H1 (cell line): ENCODE measurements at regions not wholly inside any gene's neighbourhood (a gene's known extent, or its start where the extent isn't known, plus 50 kb on each side); places are given as distances from the start of the nearest gene placed in this dataset.

Experiments
- CTCF ChIA-PET: fragments of 300-600 bp; sonication (Branson Sonifier 250); formaldehyde crosslinking; loops from one replicate; lab custom pipeline; 2021; ENCODE audit not compliant: partially characterized antibody; lab: Charles Lee
- POLR2A ChIA-PET: fragments of 300-600 bp; sonication (Branson Sonifier 250); formaldehyde crosslinking; loops from one replicate; lab custom pipeline; 2021; ENCODE audit warnings: inconsistent platforms; ENCODE audit not compliant: partially characterized antibody; lab: Charles Lee
- DNase-seq, 2 experiments: peaks; one replicate each; pipeline versions ENCODE4 v3.0.0 to v3.0.0-alpha.2; 2010 to 2022; ENCODE audit warnings: low spot score in 2 of 2, low read depth in 1 of 2, mixed read lengths in 1 of 2
- FAIRE-seq: peaks from 2 replicates; lab custom pipeline; 2011; peaks lifted over from hg19 to GRCh38; lab: Jason Lieb, UNC
- H2AFZ ChIP-seq: 2 replicates; pipeline ENCODE4 v1.8.1; 2012; ENCODE audit warnings: low read length, inconsistent platforms
- H2AK5ac ChIP-seq: 2 replicates; pipeline ENCODE4 v1.6.1; 2013; ENCODE audit warnings: low read depth, low read length
- H2BK120ac ChIP-seq: replicated peaks from 2 replicates; pipeline ENCODE3; 2013; ENCODE audit warnings: low read depth, low read length, inconsistent platforms
- H2BK12ac ChIP-seq: 2 replicates; pipeline ENCODE4 v1.6.1; 2013; ENCODE audit warnings: low read depth, low read length
- H2BK15ac ChIP-seq: 2 replicates; pipeline ENCODE4 v1.6.1; 2013; ENCODE audit warnings: low read length
- H2BK20ac ChIP-seq: 2 replicates; pipeline ENCODE4 v1.6.1; 2013; ENCODE audit warnings: low read length
- H2BK5ac ChIP-seq: 2 replicates; pipeline ENCODE4 v1.6.1; 2013; ENCODE audit warnings: low read depth, low read length
- H3K14ac ChIP-seq: 2 replicates; pipeline ENCODE4 v1.6.1; 2013; ENCODE audit warnings: inconsistent platforms; ENCODE audit not compliant: insufficient read length
- H3K18ac ChIP-seq: 2 replicates; pipeline ENCODE4 v1.6.1; 2013; ENCODE audit warnings: low read length; ENCODE audit errors: extremely low read depth
- H3K23ac ChIP-seq: 2 replicates; pipeline ENCODE4 v1.6.1; 2013; ENCODE audit warnings: inconsistent platforms; ENCODE audit not compliant: insufficient read length
- H3K23me2 ChIP-seq: 2 replicates; pipeline ENCODE4 v1.6.1; 2013; ENCODE audit warnings: low read depth, low read length
- H3K27ac ChIP-seq: 2 replicates; pipeline ENCODE4 v1.6.1; 2011; ENCODE audit warnings: low read depth, low read length, inconsistent platforms
- H3K27me3 ChIP-seq, 4 experiments: replicated peaks in 1 of 4; 1 replicate in 1 of 4; 2 replicates in 3 of 4; pipeline versions ENCODE4 v1.6.1 to v1.8.1; 2011 to 2013; ENCODE audit warnings: low read length in 3 of 4, mild to moderate bottlenecking in 3 of 4, inconsistent platforms in 2 of 4, mixed read lengths in 2 of 4, moderate library complexity in 1 of 4; ENCODE audit not compliant: control insufficient read depth in 3 of 4, insufficient read depth in 3 of 4; ENCODE audit errors: extremely low read depth in 1 of 4
- H3K36me3 ChIP-seq, 4 experiments: 2 replicates each; pipeline versions ENCODE4 v1.6.1 to v1.8.1; 2011 to 2013; ENCODE audit warnings: mild to moderate bottlenecking in 4 of 4, low read length in 3 of 4, moderate library complexity in 2 of 4, control low read depth in 1 of 4, inconsistent platforms in 1 of 4; ENCODE audit not compliant: insufficient read depth in 4 of 4, control insufficient read depth in 2 of 4
- H3K4ac ChIP-seq: replicated peaks from 2 replicates; pipeline ENCODE3; 2013; ENCODE audit warnings: low read length, low read depth, mixed read lengths, inconsistent platforms; ENCODE audit not compliant: insufficient read length
- H3K4me1 ChIP-seq, 4 experiments: replicated peaks in 1 of 4; 1 replicate in 1 of 4; 2 replicates in 3 of 4; pipeline versions ENCODE4 v1.6.1 to v1.8.1; 2011 to 2013; ENCODE audit warnings: low read length in 3 of 4, inconsistent platforms in 2 of 4, mixed read lengths in 1 of 4; ENCODE audit not compliant: insufficient read depth in 4 of 4, control insufficient read depth in 3 of 4
- H3K4me2 ChIP-seq, 2 experiments: 2 replicates each; pipeline versions ENCODE4 v1.6.1 to v1.8.1; 2011 to 2013; ENCODE audit warnings: low read depth in 2 of 2, low read length in 2 of 2, control low read depth in 1 of 2, inconsistent platforms in 1 of 2, mild to moderate bottlenecking in 1 of 2; ENCODE audit not compliant: insufficient read depth in 1 of 2
- H3K4me3 ChIP-seq, 4 experiments: fragments of 200-600, 300-600 bp in 1 of 4; sonication (generic), shearing (Covaris generic), sonication (Bioruptor Twin) in 1 of 4; 2 replicates each; pipeline versions ENCODE4 v1.5.1 to v1.8.1; 2011 to 2016; ENCODE audit warnings: low read length in 4 of 4, low read depth in 3 of 4, control low read depth in 2 of 4, inconsistent platforms in 2 of 4, mild to moderate bottlenecking in 2 of 4, mixed read lengths in 1 of 4, moderate library complexity in 1 of 4; ENCODE audit not compliant: insufficient read depth in 2 of 4; ENCODE audit errors: extremely low read depth in 1 of 4
- H3K56ac ChIP-seq: replicated peaks from 2 replicates; pipeline ENCODE3; 2013; ENCODE audit warnings: low read depth, mild to moderate bottlenecking, mixed read lengths, low read length, inconsistent platforms; ENCODE audit not compliant: insufficient read length
- H3K79me1 ChIP-seq: 2 replicates; pipeline ENCODE4 v1.6.1; 2013; ENCODE audit warnings: low read depth, low read length, control low read depth
- H3K79me2 ChIP-seq, 2 experiments: 2 replicates each; pipeline versions ENCODE4 v1.6.1 to v1.8.1; 2012 to 2013; ENCODE audit warnings: low read length in 2 of 2, mild to moderate bottlenecking in 2 of 2, inconsistent platforms in 1 of 2; ENCODE audit not compliant: insufficient read depth in 2 of 2, control insufficient read depth in 1 of 2
- H3K9ac ChIP-seq, 4 experiments: replicated peaks in 1 of 4; 1 replicate in 1 of 4; 2 replicates in 3 of 4; pipeline versions ENCODE4 v1.6.1 to v1.8.1; 2011 to 2013; ENCODE audit warnings: low read depth in 3 of 4, low read length in 3 of 4, control low read depth in 2 of 4, mild to moderate bottlenecking in 2 of 4, moderate library complexity in 2 of 4, inconsistent platforms in 1 of 4; ENCODE audit errors: extremely low read depth in 1 of 4
- H3K9me3 ChIP-seq, 2 experiments: 2 replicates each; pipeline versions ENCODE4 v1.6.1 to v1.8.1; 2012 to 2013; ENCODE audit warnings: mild to moderate bottlenecking in 2 of 2, moderate library complexity in 2 of 2, control low read depth in 1 of 2, inconsistent platforms in 1 of 2, low read depth in 1 of 2, low read length in 1 of 2, mixed read lengths in 1 of 2; ENCODE audit not compliant: insufficient read depth in 2 of 2
- H4K20me1 ChIP-seq, 2 experiments: replicated peaks in 1 of 2; 2 replicates each; pipeline versions ENCODE3 to v1.8.1; 2011 to 2013; ENCODE audit warnings: inconsistent platforms in 2 of 2, low read length in 2 of 2, mild to moderate bottlenecking in 1 of 2; ENCODE audit not compliant: insufficient read depth in 2 of 2, control insufficient read depth in 1 of 2
- H4K5ac ChIP-seq: 2 replicates; pipeline ENCODE4 v1.6.1; 2013; ENCODE audit warnings: low read length, low read depth, mixed read lengths, inconsistent platforms; ENCODE audit not compliant: insufficient read length
- H4K8ac ChIP-seq: 2 replicates; pipeline ENCODE4 v1.8.0; 2013; ENCODE audit warnings: mild to moderate bottlenecking, moderate library complexity, low read length, inconsistent platforms; ENCODE audit not compliant: insufficient read depth; ENCODE audit errors: extremely low read depth
- H4K91ac ChIP-seq: replicated peaks from 2 replicates; pipeline ENCODE3; 2013; ENCODE audit warnings: low read length, mixed read lengths, inconsistent platforms; ENCODE audit not compliant: insufficient read length
- ASH2L ChIP-seq: fragments of 200-600, 300-600 bp; sonication (generic); IDR thresholded peaks from one replicate; pipeline ENCODE4 v1.7.1; 2017; ENCODE audit warnings: low read length
- BACH1 ChIP-seq: IDR thresholded peaks from 2 replicates; pipeline ENCODE4 v1.6.1; 2012; ENCODE audit warnings: low read length, improper control_type of control experiment
- BCL11A ChIP-seq, 2 experiments: IDR thresholded peaks; one replicate each; pipeline ENCODE4 v1.6.1; 2011; ENCODE audit warnings: low read depth in 2 of 2, low read length in 2 of 2, mild to moderate bottlenecking in 2 of 2
- BRCA1 ChIP-seq: IDR thresholded peaks from 2 replicates; pipeline ENCODE4 v1.6.1; 2012; ENCODE audit warnings: low read depth, low read length, improper control_type of control experiment
- CHD1 ChIP-seq: IDR thresholded peaks from 2 replicates; pipeline ENCODE4 v1.6.1; 2012; ENCODE audit warnings: low read depth, low read length, improper control_type of control experiment
- CTCF ChIP-seq, 3 experiments: IDR thresholded peaks; 1 replicate in 2 of 3; 2 replicates in 1 of 3; pipeline versions ENCODE4 v1.5.1 to v1.6.1; 2011; ENCODE audit warnings: low read length in 3 of 3, mild to moderate bottlenecking in 3 of 3, inconsistent platforms in 2 of 3, low read depth in 1 of 3, moderate library complexity in 1 of 3; ENCODE audit not compliant: insufficient read depth in 1 of 3; ENCODE audit errors: control extremely low read depth in 1 of 3
- GABPA ChIP-seq: IDR thresholded peaks from 2 replicates; pipeline ENCODE4 v1.6.1; 2011; ENCODE audit warnings: mild to moderate bottlenecking, low read length, moderate library complexity, borderline replicate concordance; ENCODE audit not compliant: insufficient read depth
- JUN ChIP-seq: IDR thresholded peaks from 2 replicates; pipeline ENCODE4 v1.6.1; 2011; ENCODE audit warnings: low read depth, mild to moderate bottlenecking, improper control_type of control experiment, low read length
- KDM1A ChIP-seq: fragments of 200-600, 300-600 bp; sonication (generic); IDR thresholded peaks from 2 replicates; pipeline ENCODE4 v1.7.1; 2016; ENCODE audit warnings: mild to moderate bottlenecking, low read length, borderline replicate concordance
- RNF2 ChIP-seq: fragments of 200-900, 300-1000 bp; sonication (generic); IDR thresholded peaks from 2 replicates; pipeline ENCODE4 v1.7.1; 2016; ENCODE audit warnings: borderline replicate concordance, low read depth, mild to moderate bottlenecking, antibody characterized with exemption, low read length; ENCODE audit not compliant: poor library complexity, severe bottlenecking; ENCODE audit errors: missing control alignments
- WGBS, 2 experiments: shearing (Covaris generic) in 1 of 2; methylation state at CpG; one replicate each; pipeline versions ENCODE4 v1.1.6 to v1.1.7; 2013 to 2015; ENCODE audit warnings: low lambda C conversion rate in 2 of 2, mixed read lengths in 2 of 2, inconsistent platforms in 1 of 2, low coverage in 1 of 2, missing lambda C conversion rate in 1 of 2; ENCODE audit not compliant: insufficient replicate concordance in 2 of 2, insufficient coverage in 1 of 2, insufficient read length in 1 of 2; ENCODE audit errors: extremely low coverage in 1 of 2, missing lambda C conversion rate in 1 of 2; 5-methylcytosine and 5-hydroxymethylcytosine counted together
- TF ChIP-seq, protein P1 (sequence below): IDR thresholded peaks from 2 replicates; pipeline ENCODE4 v1.6.1; 2011; ENCODE audit warnings: low read depth, mild to moderate bottlenecking, low read length; ENCODE audit not compliant: insufficient read depth

- Histone ChIP-seq H2BK120ac (no peak overlapping the region), H3K4me1 (no peaks in the 10 kb centered on the region), H2BK5ac (no peak overlapping the region), H3K4me3 (no peak overlapping the region), H3K79me1 (no peaks in the 10 kb centered on the region), H3K36me3 (no peaks in the 10 kb centered on the region), H4K91ac (no peak overlapping the region), H2AFZ (peak overlapping the region; percentile 81; the same call in 1 of the 2 replicates), H3K4me2 (no peak overlapping the region), H3K9ac (no peak overlapping the region), H3K4ac (no peak overlapping the region), H2BK15ac (no peak overlapping the region), H4K20me1 (no peaks in the 10 kb centered on the region), H3K23me2 (no peaks in the 10 kb centered on the region), H4K8ac (no peak overlapping the region; the same call in 1 of the 2 replicates), H3K27me3 (no peaks in the 10 kb centered on the region), H3K23ac (no peak overlapping the region), H2BK20ac (no peak overlapping the region), H4K5ac (no peak overlapping the region), H3K27ac (no peak overlapping the region), H2BK12ac (no peak overlapping the region), H3K14ac (no peak overlapping the region), H2AK5ac (no peak overlapping the region), H3K9me3 (no peaks in the 10 kb centered on the region; a peak in 1 of 4 replicates), H3K79me2 (no peaks in the 10 kb centered on the region), H3K18ac (no peak overlapping the region), H3K56ac (no peak overlapping the region)
- DNase-seq (no peak), FAIRE-seq (no peak)
- CTCF ChIA-PET = interaction anchor here (0.9 kb wide), 1 partner anchor 13 kb away, joined by 3 read pairs; no protein-coding TSS in a partner anchor
- POLR2A ChIA-PET = interaction anchor here (0.7 kb wide), 1 partner anchor 1280 kb away, joined by 3 read pairs; no protein-coding TSS in a partner anchor
- 97% methylated on average over 3 of the region's 3 CpGs; no CpG with 5 or more reads in 1 of the 2 experiments for WGBS, 2 experiments
- no peak for TF ChIP-seq CTCF (IDR thresholded peaks at IDR 0.05; ENCODE audit: control extremely low read depth in 1 of 3, insufficient read depth in 1 of 3, low read depth in 1 of 3, low read length in 3 of 3)
- no peak for TF ChIP-seq JUN
- TF ChIP-seq RNF2 = no peak
- no peak for TF ChIP-seq GABPA
- no peak for TF ChIP-seq ASH2L
- no peak for TF ChIP-seq BCL11A (IDR thresholded peaks at IDR 0.05; ENCODE audit: low read depth in 2 of 2, low read length in 2 of 2)
- TF ChIP-seq KDM1A = no peak
- TF ChIP-seq BRCA1 = no peak
- no peak for TF ChIP-seq CHD1
- TF ChIP-seq BACH1 = no peak
- TF ChIP-seq, protein P1, sequence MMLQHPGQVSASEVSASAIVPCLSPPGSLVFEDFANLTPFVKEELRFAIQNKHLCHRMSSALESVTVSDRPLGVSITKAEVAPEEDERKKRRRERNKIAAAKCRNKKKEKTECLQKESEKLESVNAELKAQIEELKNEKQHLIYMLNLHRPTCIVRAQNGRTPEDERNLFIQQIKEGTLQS = no peak
Observed at GRCh38 chr6:163646866-163647265, 232.3 kb downstream of the QKI start.
